RPMI7951 (cell line): ENCODE measurements at regions not wholly inside any gene's neighbourhood (a gene's known extent, or its start where the extent isn't known, plus 50 kb on each side); places are given as distances from the start of the nearest gene placed in this dataset.
A peak's percentile ranks its signal among the peaks of the same experiment; 100 is the strongest.

Source experiments
- DNase-seq: peaks from one replicate; pipeline ENCODE4 v3.0.0-alpha.2; 2012; ENCODE audit warnings: low read depth

DNA sequence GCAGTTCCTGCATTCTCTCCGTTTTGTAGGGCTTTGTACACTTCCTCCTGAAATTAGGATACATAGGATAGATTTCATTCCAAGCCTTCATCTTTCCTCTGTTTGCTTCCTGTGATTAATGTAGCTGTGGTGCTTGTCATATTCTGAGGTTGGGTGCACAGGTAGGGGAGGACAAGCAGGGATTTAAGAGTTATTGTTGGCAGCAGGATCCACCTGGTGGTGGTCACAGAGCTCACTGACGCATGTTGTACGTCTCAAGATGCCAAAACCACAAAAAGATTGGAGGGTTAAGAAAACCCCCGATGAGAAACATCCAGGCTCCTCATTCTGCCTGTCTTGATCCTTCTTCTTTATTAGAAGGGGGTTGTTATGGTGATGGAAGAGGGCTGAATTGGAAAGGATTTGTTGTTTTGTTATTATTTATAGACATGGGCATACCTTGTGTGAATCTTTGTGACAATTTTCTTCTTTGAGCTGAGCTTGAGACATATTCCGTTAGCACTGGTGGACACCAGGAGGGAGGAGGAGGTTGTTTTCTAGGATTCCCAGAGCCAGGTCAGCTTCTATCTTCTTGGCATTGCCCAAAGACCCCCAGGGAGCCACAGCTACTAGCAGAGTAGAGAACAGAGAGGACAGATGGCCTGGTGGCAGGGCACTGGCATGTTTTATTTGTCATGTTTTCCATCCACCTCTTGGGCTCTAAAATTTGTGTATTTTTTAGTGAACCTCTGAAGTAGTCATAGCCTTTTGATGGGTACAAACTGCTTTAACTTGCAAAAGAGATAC lies 57.7 kb upstream of the LARS2 start:
- DNase-seq = no peak

- DNase-seq = no peak
These were observed 55.9 kb upstream of the LARS2 start for GRCh38 chr3:45332493-45332892.

DNA sequence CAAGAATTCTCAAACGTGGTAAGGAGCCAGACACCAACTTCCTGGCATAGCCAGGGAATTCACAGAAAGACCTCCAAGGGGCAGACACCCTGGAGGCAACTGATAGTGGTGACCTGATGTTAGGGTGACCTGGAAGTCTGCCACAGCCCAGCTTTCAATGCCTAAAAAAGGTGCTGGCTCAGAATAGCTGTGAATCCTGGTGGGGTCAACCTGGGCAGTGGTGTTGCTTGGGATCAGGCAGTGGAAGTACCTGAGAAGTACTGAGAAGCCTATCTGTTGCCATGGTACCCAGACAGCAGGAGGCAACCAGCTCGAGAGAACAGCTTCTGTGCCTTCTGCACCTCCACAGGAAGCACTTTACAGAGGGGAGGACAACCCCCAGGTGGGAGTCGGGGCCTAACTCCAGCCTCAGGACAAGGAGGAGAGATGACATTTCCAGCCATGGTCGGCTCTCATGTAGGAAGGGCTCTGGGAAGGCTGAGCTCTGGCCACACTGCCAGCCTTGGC lies 55.4 kb upstream of the LARS2 start:
- no peak for DNase-seq

GRCh38 chr3:45333549-45333948 lies 54.8 kb upstream of the LARS2 start:
- peak; percentile 54 for DNase-seq

- no peak for DNase-seq
These were observed 50.4 kb upstream of the LARS2 start for GRCh38 chr3:45337839-45338470.
